ENCODE measurements at regions not wholly inside any gene's neighbourhood (a gene's known extent, or its start where the extent isn't known, plus 50 kb on each side); places are given as distances from the start of the nearest gene placed in this dataset.

DNA sequence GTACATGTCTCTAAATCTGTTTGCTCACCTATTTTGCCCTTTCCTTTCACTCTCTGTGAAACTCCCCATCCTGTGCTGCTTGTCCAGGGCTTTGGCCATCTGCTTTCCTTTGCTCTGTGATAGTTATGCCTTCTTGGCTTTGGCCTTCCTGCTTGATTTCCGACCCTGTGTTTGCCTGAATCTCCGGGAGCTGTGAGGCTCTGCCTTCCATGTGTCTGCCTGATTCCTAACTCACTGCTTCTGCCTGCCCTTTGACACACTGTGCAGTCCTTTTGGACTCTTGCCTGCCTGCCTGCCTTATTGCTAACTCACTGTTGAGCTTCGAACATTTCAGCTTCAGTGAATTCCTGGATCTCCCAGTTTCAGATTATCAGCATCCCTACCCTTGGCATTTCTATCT lies 143.1 kb downstream of the C4orf33 start:
- Histone ChIP-seq H3K4me1 (ENCODE audit: control insufficient read depth, insufficient read depth, low read length) (no peaks in the 10 kb centered on the region), H2AFZ (ENCODE audit: control insufficient read depth, low read depth, low read length) (no peak overlapping the region), H3K79me2 (ENCODE audit: control insufficient read depth, insufficient read depth, low read length) (no peaks in the 10 kb centered on the region), H3K36me3 (ENCODE audit: control insufficient read depth in 2 of 2, insufficient read depth in 2 of 2, low read length in 1 of 2) (no peaks in the 10 kb centered on the region), H4K20me1 (ENCODE audit: control insufficient read depth, insufficient read depth) (no peaks in the 10 kb centered on the region), H3K9me3 (replicated peaks; ENCODE audit: control insufficient read depth, insufficient read depth, low read length) (no peaks in the 10 kb centered on the region), H3K9ac (ENCODE audit: control insufficient read depth, insufficient read depth, low read length) (no peak overlapping the region), H3K4me2 (ENCODE audit: control insufficient read depth, insufficient read depth) (no peak overlapping the region), H3K27ac (ENCODE audit: control insufficient read depth, insufficient read depth) (no peak overlapping the region), H3K27me3 (replicated peaks in 1 of 2; ENCODE audit: control insufficient read depth in 2 of 2, insufficient read depth in 2 of 2, low read length in 1 of 2) (no peaks in the 10 kb centered on the region; a peak in 1 of 4 replicates), H3K4me3 (no peak overlapping the region)
- TF ChIP-seq, protein P1, sequence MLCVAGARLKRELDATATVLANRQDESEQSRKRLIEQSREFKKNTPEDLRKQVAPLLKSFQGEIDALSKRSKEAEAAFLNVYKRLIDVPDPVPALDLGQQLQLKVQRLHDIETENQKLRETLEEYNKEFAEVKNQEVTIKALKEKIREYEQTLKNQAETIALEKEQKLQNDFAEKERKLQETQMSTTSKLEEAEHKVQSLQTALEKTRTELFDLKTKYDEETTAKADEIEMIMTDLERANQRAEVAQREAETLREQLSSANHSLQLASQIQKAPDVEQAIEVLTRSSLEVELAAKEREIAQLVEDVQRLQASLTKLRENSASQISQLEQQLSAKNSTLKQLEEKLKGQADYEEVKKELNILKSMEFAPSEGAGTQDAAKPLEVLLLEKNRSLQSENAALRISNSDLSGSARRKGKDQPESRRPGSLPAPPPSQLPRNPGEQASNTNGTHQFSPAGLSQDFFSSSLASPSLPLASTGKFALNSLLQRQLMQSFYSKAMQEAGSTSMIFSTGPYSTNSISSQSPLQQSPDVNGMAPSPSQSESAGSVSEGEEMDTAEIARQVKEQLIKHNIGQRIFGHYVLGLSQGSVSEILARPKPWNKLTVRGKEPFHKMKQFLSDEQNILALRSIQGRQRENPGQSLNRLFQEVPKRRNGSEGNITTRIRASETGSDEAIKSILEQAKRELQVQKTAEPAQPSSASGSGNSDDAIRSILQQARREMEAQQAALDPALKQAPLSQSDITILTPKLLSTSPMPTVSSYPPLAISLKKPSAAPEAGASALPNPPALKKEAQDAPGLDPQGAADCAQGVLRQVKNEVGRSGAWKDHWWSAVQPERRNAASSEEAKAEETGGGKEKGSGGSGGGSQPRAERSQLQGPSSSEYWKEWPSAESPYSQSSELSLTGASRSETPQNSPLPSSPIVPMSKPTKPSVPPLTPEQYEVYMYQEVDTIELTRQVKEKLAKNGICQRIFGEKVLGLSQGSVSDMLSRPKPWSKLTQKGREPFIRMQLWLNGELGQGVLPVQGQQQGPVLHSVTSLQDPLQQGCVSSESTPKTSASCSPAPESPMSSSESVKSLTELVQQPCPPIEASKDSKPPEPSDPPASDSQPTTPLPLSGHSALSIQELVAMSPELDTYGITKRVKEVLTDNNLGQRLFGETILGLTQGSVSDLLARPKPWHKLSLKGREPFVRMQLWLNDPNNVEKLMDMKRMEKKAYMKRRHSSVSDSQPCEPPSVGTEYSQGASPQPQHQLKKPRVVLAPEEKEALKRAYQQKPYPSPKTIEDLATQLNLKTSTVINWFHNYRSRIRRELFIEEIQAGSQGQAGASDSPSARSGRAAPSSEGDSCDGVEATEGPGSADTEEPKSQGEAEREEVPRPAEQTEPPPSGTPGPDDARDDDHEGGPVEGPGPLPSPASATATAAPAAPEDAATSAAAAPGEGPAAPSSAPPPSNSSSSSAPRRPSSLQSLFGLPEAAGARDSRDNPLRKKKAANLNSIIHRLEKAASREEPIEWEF (IDR thresholded peaks at IDR 0.05; ENCODE audit: insufficient replicate concordance, low read depth, low read length) = no peak
- TF ChIP-seq FOXK2 (IDR thresholded peaks at IDR 0.05) = no peak
- no peak for TF ChIP-seq NFIC (IDR thresholded peaks at IDR 0.05; ENCODE audit: low read depth, low read length)
- no peak for TF ChIP-seq HDAC2 (IDR thresholded peaks at IDR 0.05)
- no peak for TF ChIP-seq SREBF2 (IDR thresholded peaks at IDR 0.05; ENCODE audit: low read length)
- TF ChIP-seq, protein P2, sequence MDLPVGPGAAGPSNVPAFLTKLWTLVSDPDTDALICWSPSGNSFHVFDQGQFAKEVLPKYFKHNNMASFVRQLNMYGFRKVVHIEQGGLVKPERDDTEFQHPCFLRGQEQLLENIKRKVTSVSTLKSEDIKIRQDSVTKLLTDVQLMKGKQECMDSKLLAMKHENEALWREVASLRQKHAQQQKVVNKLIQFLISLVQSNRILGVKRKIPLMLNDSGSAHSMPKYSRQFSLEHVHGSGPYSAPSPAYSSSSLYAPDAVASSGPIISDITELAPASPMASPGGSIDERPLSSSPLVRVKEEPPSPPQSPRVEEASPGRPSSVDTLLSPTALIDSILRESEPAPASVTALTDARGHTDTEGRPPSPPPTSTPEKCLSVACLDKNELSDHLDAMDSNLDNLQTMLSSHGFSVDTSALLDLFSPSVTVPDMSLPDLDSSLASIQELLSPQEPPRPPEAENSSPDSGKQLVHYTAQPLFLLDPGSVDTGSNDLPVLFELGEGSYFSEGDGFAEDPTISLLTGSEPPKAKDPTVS (IDR thresholded peaks at IDR 0.05; ENCODE audit: low read depth, low read length) = no peak
- no peak for TF ChIP-seq GABPA (IDR thresholded peaks at IDR 0.05; ENCODE audit: low read depth)
- TF ChIP-seq, protein P3, sequence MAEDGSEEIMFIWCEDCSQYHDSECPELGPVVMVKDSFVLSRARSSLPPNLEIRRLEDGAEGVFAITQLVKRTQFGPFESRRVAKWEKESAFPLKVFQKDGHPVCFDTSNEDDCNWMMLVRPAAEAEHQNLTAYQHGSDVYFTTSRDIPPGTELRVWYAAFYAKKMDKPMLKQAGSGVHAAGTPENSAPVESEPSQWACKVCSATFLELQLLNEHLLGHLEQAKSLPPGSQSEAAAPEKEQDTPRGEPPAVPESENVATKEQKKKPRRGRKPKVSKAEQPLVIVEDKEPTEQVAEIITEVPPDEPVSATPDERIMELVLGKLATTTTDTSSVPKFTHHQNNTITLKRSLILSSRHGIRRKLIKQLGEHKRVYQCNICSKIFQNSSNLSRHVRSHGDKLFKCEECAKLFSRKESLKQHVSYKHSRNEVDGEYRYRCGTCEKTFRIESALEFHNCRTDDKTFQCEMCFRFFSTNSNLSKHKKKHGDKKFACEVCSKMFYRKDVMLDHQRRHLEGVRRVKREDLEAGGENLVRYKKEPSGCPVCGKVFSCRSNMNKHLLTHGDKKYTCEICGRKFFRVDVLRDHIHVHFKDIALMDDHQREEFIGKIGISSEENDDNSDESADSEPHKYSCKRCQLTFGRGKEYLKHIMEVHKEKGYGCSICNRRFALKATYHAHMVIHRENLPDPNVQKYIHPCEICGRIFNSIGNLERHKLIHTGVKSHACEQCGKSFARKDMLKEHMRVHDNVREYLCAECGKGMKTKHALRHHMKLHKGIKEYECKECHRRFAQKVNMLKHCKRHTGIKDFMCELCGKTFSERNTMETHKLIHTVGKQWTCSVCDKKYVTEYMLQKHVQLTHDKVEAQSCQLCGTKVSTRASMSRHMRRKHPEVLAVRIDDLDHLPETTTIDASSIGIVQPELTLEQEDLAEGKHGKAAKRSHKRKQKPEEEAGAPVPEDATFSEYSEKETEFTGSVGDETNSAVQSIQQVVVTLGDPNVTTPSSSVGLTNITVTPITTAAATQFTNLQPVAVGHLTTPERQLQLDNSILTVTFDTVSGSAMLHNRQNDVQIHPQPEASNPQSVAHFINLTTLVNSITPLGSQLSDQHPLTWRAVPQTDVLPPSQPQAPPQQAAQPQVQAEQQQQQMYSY (CRISPR knock-in tag; IDR thresholded peaks at IDR 0.05) = no peak
- no peak for TF ChIP-seq NRF1 (conservative IDR thresholded peaks at IDR 0.05; ENCODE audit: low read depth, low read length)
- TF ChIP-seq PAX8 (IDR thresholded peaks at IDR 0.05) = no peak
- no peak for TF ChIP-seq YY1 (IDR thresholded peaks at IDR 0.05; ENCODE audit: low read depth, low read length)
- TF ChIP-seq, protein P4, sequence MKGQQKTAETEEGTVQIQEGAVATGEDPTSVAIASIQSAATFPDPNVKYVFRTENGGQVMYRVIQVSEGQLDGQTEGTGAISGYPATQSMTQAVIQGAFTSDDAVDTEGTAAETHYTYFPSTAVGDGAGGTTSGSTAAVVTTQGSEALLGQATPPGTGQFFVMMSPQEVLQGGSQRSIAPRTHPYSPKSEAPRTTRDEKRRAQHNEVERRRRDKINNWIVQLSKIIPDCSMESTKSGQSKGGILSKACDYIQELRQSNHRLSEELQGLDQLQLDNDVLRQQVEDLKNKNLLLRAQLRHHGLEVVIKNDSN (IDR thresholded peaks at IDR 0.05; ENCODE audit: borderline replicate concordance, extremely low read length, insufficient read depth, low read depth, low read length) = no peak
- no peak for TF ChIP-seq ZZZ3 (IDR thresholded peaks at IDR 0.05; ENCODE audit: control insufficient read depth, insufficient read length, low read depth)
- ChIA-PET POLR2A (no interaction called here), CTCF (interaction anchor here (0.7 kb wide), 1 partner anchor 19 kb away, joined by 3 read pairs; no protein-coding TSS in a partner anchor), RAD21 (ENCODE audit: unreplicated experiment) (no interaction called here), SMC1A (ENCODE audit: uncharacterized antibody, unreplicated experiment) (no interaction called here)
- intact Hi-C loops (cut with micrococcal nuclease; ENCODE audit: unreplicated experiment) = no loop called here
- DNase-seq (ENCODE audit: low read depth, low spot score) (no peak), FAIRE-seq (no peak), ATAC-seq (no peak)
- no TSS peak for BruUV-seq (replicated peaks)
- in situ Hi-C loops (cut with MboI) = no loop called here
- WGBS (ENCODE audit: insufficient coverage, insufficient replicate concordance, low lambda C conversion rate, missing lambda C conversion rate) = 18% methylated on average over 3 of the region's 3 CpGs

Measured in GM12878 (cell line).